ENCODE measurements at regions not wholly inside any gene's neighbourhood (a gene's known extent, or its start where the extent isn't known, plus 50 kb on each side); places are given as distances from the start of the nearest gene placed in this dataset.

- Histone ChIP-seq H3K4me1 (ENCODE audit: insufficient read depth, low read length) (no peaks in the 10 kb centered on the region), H3K27me3 (ENCODE audit: insufficient read depth, low read length) (no peaks in the 10 kb centered on the region), H3K4me3 (ENCODE audit: low read length in 2 of 2) (no peak overlapping the region), H3K36me3 (ENCODE audit: insufficient read depth, low read length) (no peaks in the 10 kb centered on the region), H3K9me3 (ENCODE audit: control insufficient read depth in 1 of 2, low read length in 2 of 2) (no peaks in the 10 kb centered on the region), H3K27ac (ENCODE audit: low read depth, low read length) (no peak overlapping the region)
- H3K36me3 Mint-ChIP-seq: no peaks in the 10 kb centered on the region
- no peaks in the 10 kb centered on the region for H3K27me3 Mint-ChIP-seq
- no peaks in the 10 kb centered on the region for H3K9me3 Mint-ChIP-seq
- H3K4me3 Mint-ChIP-seq: no peak overlapping the region
- POLR2A ChIA-PET (ENCODE audit: partially characterized antibody): no interaction called here
- intact Hi-C loops (cut with micrococcal nuclease): no loop called here
- CTCF ChIA-PET (ENCODE audit: partially characterized antibody): no interaction called here
- H3K27ac Mint-ChIP-seq: no peak overlapping the region
- no peaks in the 10 kb centered on the region for H3K4me1 Mint-ChIP-seq
- no peak for DNase-seq
Measured at GRCh38 chr14:41146391-41146790, 460.3 kb upstream of the LRFN5 start.

DNA sequence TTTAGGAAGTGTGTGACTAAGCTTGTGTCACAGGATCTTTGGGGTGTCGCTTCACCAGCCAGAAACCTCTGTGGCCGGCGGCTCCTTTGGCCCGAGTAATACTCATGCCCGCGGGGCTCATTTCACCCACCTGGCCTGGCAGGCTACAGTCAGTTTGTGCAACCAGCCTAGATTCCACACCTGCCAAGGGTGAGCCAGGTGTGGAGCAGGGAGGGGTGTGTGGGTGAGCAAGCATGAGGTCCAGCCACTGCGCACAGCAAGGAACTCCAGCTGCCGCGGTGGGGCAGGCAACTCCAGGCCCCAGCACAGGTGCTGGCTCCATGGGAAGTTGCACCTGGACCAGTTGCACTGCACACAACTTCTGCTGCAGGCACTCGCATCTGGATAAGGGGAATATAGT lies 462.3 kb upstream of the LRFN5 start:
- Mint-ChIP-seq H3K9me3 (peaks cover 0 to 2% (median 0%) of the 10 kb centered on the region in 8 donors), H3K36me3 (no peaks in the 10 kb centered on the region), H3K4me3 (no peak overlapping the region), H3K4me1 (no peaks in the 10 kb centered on the region), H3K27ac (no peak overlapping the region), H3K27me3 (no peaks in the 10 kb centered on the region)
- ChIA-PET CTCF (ENCODE audit: partially characterized antibody) (no interaction called here), POLR2A (ENCODE audit: partially characterized antibody) (no interaction called here)
- Histone ChIP-seq H3K27ac (ENCODE audit: low read depth, low read length) (no peak overlapping the region), H3K4me1 (ENCODE audit: insufficient read depth, low read length) (no peaks in the 10 kb centered on the region), H3K27me3 (ENCODE audit: insufficient read depth, low read length) (no peaks in the 10 kb centered on the region), H3K4me3 (ENCODE audit: low read length in 2 of 2) (no peak overlapping the region), H3K36me3 (ENCODE audit: insufficient read depth, low read length) (no peaks in the 10 kb centered on the region), H3K9me3 (ENCODE audit: control insufficient read depth in 1 of 2, low read length in 2 of 2) (no peaks in the 10 kb centered on the region)
- no peak for DNase-seq
- intact Hi-C loops (cut with micrococcal nuclease): no loop called here

- Histone ChIP-seq H3K36me3 (ENCODE audit: insufficient read depth, low read length) (no peaks in the 10 kb centered on the region), H3K27ac (ENCODE audit: low read depth, low read length) (no peak overlapping the region), H3K9me3 (ENCODE audit: control insufficient read depth in 1 of 2, low read length in 2 of 2) (no peaks in the 10 kb centered on the region), H3K4me1 (ENCODE audit: insufficient read depth, low read length) (no peaks in the 10 kb centered on the region), H3K4me3 (ENCODE audit: low read length in 2 of 2) (no peak overlapping the region), H3K27me3 (ENCODE audit: insufficient read depth, low read length) (no peaks in the 10 kb centered on the region)
- Mint-ChIP-seq H3K27ac (no peak overlapping the region), H3K9me3 (peaks cover 0 to 4% (median under 1%) of the 10 kb centered on the region in 8 donors), H3K4me1 (no peaks in the 10 kb centered on the region), H3K27me3 (no peaks in the 10 kb centered on the region), H3K36me3 (no peaks in the 10 kb centered on the region), H3K4me3 (no peak overlapping the region)
- no peak for DNase-seq
- ChIA-PET POLR2A (ENCODE audit: partially characterized antibody) (no interaction called here), CTCF (ENCODE audit: partially characterized antibody) (no interaction called here)
- intact Hi-C loops (cut with micrococcal nuclease): no loop called here
Measured at GRCh38 chr14:41137741-41138140, 468.9 kb upstream of the LRFN5 start.

DNA sequence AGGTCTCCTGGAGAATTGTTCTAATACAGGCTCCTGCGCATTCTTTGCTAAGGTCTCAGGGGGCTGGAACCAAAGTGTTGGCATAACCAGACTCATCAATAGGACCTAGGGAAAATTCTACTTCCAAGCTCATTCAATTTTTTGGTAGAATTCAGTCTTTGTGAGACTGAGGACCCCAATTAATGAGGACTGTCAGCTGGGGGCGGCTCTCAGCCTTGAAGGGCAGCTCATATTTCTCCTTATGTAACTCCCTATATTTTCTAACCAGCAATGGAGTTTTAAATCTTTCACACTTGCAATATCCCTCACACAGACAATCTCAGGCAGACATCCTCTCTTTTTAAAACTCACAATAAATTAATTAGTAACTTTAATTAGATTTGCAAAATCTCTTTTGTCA lies 476.4 kb upstream of the LRFN5 start:
- Histone ChIP-seq H3K9me3 (ENCODE audit: control insufficient read depth in 1 of 2, low read length in 2 of 2) (no peaks in the 10 kb centered on the region), H3K4me3 (ENCODE audit: low read length in 2 of 2) (no peak overlapping the region), H3K4me1 (ENCODE audit: insufficient read depth, low read length) (no peaks in the 10 kb centered on the region), H3K27ac (ENCODE audit: low read depth, low read length) (no peak overlapping the region), H3K36me3 (ENCODE audit: insufficient read depth, low read length) (no peaks in the 10 kb centered on the region), H3K27me3 (ENCODE audit: insufficient read depth, low read length) (no peaks in the 10 kb centered on the region)
- no peaks in the 10 kb centered on the region for H3K27me3 Mint-ChIP-seq
- H3K27ac Mint-ChIP-seq: no peak overlapping the region
- no peaks in the 10 kb centered on the region for H3K4me1 Mint-ChIP-seq
- intact Hi-C loops (cut with micrococcal nuclease): no loop called here
- POLR2A ChIA-PET (ENCODE audit: partially characterized antibody): no interaction called here
- no peak for DNase-seq
- CTCF ChIA-PET (ENCODE audit: partially characterized antibody): no interaction called here
- no peaks in the 10 kb centered on the region for H3K36me3 Mint-ChIP-seq
- H3K4me3 Mint-ChIP-seq: no peak overlapping the region
- peaks cover 0 to 7% (median 0%) of the 10 kb centered on the region in 8 donors for H3K9me3 Mint-ChIP-seq

- Mint-ChIP-seq H3K4me3 (no peak overlapping the region), H3K36me3 (no peaks in the 10 kb centered on the region), H3K27me3 (no peaks in the 10 kb centered on the region), H3K4me1 (no peaks in the 10 kb centered on the region), H3K27ac (no peak overlapping the region), H3K9me3 (peaks cover 0 to 2% (median 0%) of the 10 kb centered on the region in 8 donors)
- intact Hi-C loops (cut with micrococcal nuclease): no loop called here
- Histone ChIP-seq H3K4me1 (ENCODE audit: insufficient read depth, low read length) (no peaks in the 10 kb centered on the region), H3K27me3 (ENCODE audit: insufficient read depth, low read length) (no peaks in the 10 kb centered on the region), H3K36me3 (ENCODE audit: insufficient read depth, low read length) (no peaks in the 10 kb centered on the region), H3K9me3 (ENCODE audit: control insufficient read depth in 1 of 2, low read length in 2 of 2) (no peaks in the 10 kb centered on the region), H3K27ac (ENCODE audit: low read depth, low read length) (no peak overlapping the region), H3K4me3 (ENCODE audit: low read length in 2 of 2) (no peak overlapping the region)
- no peak for DNase-seq
- ChIA-PET POLR2A (ENCODE audit: partially characterized antibody) (no interaction called here), CTCF (ENCODE audit: partially characterized antibody) (no interaction called here)
Measured at GRCh38 chr14:41120402-41120801, 486.3 kb upstream of the LRFN5 start.

DNA sequence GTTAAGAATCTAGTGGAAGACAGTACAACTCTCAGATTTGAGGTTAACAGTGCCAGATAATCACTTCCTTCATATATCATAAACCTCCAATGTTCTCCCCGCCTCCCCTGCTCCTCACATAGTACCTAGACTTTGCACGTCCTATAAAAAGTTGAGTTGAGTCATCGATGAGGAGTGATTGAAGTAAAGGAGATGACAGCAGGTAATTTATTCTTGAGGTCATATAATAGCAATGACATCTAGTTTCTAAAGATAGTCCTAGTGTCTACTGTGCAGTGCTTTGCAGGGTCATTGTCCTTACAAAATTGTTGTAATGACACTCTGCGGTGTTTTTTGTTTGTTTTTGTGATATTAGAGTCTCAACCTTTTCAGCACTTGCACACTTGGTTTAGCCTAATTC lies 510.5 kb upstream of the LRFN5 start:
- POLR2A ChIA-PET (ENCODE audit: partially characterized antibody): no interaction called here
- H3K36me3 Mint-ChIP-seq: no peaks in the 10 kb centered on the region
- Histone ChIP-seq H3K4me1 (ENCODE audit: insufficient read depth, low read length) (no peaks in the 10 kb centered on the region), H3K36me3 (ENCODE audit: insufficient read depth, low read length) (no peaks in the 10 kb centered on the region), H3K27me3 (ENCODE audit: insufficient read depth, low read length) (no peaks in the 10 kb centered on the region), H3K9me3 (ENCODE audit: control insufficient read depth in 1 of 2, low read length in 2 of 2) (no peaks in the 10 kb centered on the region), H3K4me3 (ENCODE audit: low read length in 2 of 2) (no peak overlapping the region), H3K27ac (ENCODE audit: low read depth, low read length) (no peak overlapping the region)
- intact Hi-C loops (cut with micrococcal nuclease): no loop called here
- H3K9me3 Mint-ChIP-seq: peaks cover 2 to 10% (median 5%) of the 10 kb centered on the region in 8 donors
- H3K27ac Mint-ChIP-seq: no peak overlapping the region
- no peaks in the 10 kb centered on the region for H3K4me1 Mint-ChIP-seq
- H3K4me3 Mint-ChIP-seq: no peak overlapping the region
- H3K27me3 Mint-ChIP-seq: no peaks in the 10 kb centered on the region
- CTCF ChIA-PET (ENCODE audit: partially characterized antibody): no interaction called here
- no peak for DNase-seq

DNA sequence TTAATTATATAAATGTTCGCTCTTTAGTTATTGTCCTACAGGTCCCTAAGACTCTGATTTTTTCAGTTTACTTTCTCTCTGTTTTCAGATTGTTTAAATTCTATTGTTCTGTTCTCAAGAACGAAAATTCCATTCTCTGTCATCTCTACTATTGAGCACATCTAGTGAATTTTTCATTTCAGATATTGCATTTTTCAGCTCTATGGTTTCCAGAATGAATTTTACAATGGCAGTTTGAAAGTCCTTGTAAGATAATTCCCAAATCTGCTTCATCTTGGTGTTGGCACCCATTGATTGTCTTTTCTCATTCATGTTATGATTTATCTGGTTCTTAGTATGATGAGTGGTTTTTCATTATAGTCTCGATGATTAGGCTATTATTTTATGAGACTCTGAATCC lies 519.6 kb upstream of the LRFN5 start:
- POLR2A ChIA-PET (ENCODE audit: partially characterized antibody): no interaction called here

DNA sequence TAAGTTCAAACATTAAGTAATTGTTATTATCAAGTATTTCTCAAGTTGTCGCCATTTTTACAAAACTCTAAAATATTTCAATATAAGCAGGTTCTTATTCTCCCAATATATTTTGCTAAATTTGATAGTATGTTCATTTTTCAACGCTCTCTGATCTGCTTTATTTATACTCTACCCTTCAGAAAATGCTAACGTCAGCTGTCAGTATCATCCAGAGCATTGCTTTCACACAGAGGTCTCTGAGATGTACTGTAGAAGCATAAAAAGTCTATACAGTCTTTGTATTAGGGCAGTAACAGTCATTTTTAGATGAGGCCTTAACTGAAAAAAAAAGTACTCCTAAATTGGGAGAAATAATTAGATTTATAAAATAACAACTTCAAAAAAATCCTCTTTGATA lies 533.1 kb upstream of the LRFN5 start:
- POLR2A ChIA-PET (ENCODE audit: partially characterized antibody): no interaction called here
- no peak for DNase-seq
- no peaks in the 10 kb centered on the region for H3K36me3 Mint-ChIP-seq
- H3K27me3 Mint-ChIP-seq: no peaks in the 10 kb centered on the region
- H3K27ac Mint-ChIP-seq: no peak overlapping the region
- H3K4me1 Mint-ChIP-seq: no peaks in the 10 kb centered on the region
- no peaks in the 10 kb centered on the region for H3K27me3 ChIP-seq (ENCODE audit: insufficient read depth, low read length)
- H3K9me3 ChIP-seq (ENCODE audit: control insufficient read depth in 1 of 2, low read length in 2 of 2): no peaks in the 10 kb centered on the region
- no peak overlapping the region for H3K27ac ChIP-seq (ENCODE audit: low read depth, low read length)
- intact Hi-C loops (cut with micrococcal nuclease): no loop called here
- CTCF ChIA-PET (ENCODE audit: partially characterized antibody): no interaction called here
- H3K4me1 ChIP-seq (ENCODE audit: insufficient read depth, low read length): no peaks in the 10 kb centered on the region
- no peak overlapping the region for H3K4me3 ChIP-seq (ENCODE audit: low read length in 2 of 2)
- H3K36me3 ChIP-seq (ENCODE audit: insufficient read depth, low read length): no peaks in the 10 kb centered on the region
- no peak overlapping the region for H3K4me3 Mint-ChIP-seq
- H3K9me3 Mint-ChIP-seq: peaks cover 0 to 2% (median 0%) of the 10 kb centered on the region in 8 donors

More for the DNA sequence above, 519.6 kb upstream of the LRFN5 start:
- Histone ChIP-seq H3K27me3 (ENCODE audit: insufficient read depth, low read length) (no peaks in the 10 kb centered on the region), H3K4me3 (ENCODE audit: low read length in 2 of 2) (no peak overlapping the region), H3K27ac (ENCODE audit: low read depth, low read length) (no peak overlapping the region), H3K9me3 (ENCODE audit: control insufficient read depth in 1 of 2, low read length in 2 of 2) (peaks cover 0 to 9% of the 10 kb centered on the region in 2 donors), H3K36me3 (ENCODE audit: insufficient read depth, low read length) (no peaks in the 10 kb centered on the region), H3K4me1 (ENCODE audit: insufficient read depth, low read length) (no peaks in the 10 kb centered on the region)
- H3K4me3 Mint-ChIP-seq: no peak overlapping the region
- no peaks in the 10 kb centered on the region for H3K4me1 Mint-ChIP-seq
- peaks cover 0 to 1% of the 10 kb centered on the region in 2 donors for H3K36me3 Mint-ChIP-seq
- H3K9me3 Mint-ChIP-seq: peaks cover 0 to 35% (median 14%) of the 10 kb centered on the region in 8 donors
- intact Hi-C loops (cut with micrococcal nuclease): no loop called here
- CTCF ChIA-PET (ENCODE audit: partially characterized antibody): no interaction called here
- H3K27me3 Mint-ChIP-seq: no peaks in the 10 kb centered on the region
- H3K27ac Mint-ChIP-seq: no peak overlapping the region
- no peak for DNase-seq

Measured in CD4-positive, alpha-beta memory T cell (primary cell).